Islet of Langerhans (tissue), 1 donor: ENCODE measurements at regions not wholly inside any gene's neighbourhood (a gene's known extent, or its start where the extent isn't known, plus 50 kb on each side); places are given as distances from the start of the nearest gene placed in this dataset.
"Not testable (repeated sequence)": the region's sequence is repeated elsewhere in the genome, so short reads cannot be mapped to it uniquely, and the experiment has no call there.

ENCODE experiments used
- FAIRE-seq: peaks from one replicate; lab custom pipeline; 2011; peaks lifted over from hg19 to GRCh38; lab: Jason Lieb, UNC

DNA sequence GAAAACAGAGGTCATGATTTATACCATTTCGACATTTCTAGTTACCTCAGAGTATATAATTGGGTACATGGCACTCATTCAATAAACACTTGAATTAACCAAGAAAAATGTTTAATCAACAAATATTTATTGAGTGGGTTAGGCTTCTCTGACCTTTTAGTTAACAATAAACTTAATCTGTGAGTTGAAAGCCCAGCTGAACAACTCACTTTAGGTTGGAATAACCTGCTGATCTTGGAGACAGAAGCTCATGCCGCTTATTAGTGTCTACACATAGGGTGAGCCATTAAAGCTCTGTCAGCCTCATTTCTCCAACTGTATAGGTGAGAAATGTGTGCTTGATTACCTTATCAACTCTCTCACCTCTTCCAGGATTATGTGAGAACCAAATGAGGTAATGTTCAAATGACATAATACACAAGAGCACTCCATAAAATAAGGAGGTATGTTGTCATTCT is 98.2 kb upstream of the DTNBP1 start:
- FAIRE-seq: no peak

DNA sequence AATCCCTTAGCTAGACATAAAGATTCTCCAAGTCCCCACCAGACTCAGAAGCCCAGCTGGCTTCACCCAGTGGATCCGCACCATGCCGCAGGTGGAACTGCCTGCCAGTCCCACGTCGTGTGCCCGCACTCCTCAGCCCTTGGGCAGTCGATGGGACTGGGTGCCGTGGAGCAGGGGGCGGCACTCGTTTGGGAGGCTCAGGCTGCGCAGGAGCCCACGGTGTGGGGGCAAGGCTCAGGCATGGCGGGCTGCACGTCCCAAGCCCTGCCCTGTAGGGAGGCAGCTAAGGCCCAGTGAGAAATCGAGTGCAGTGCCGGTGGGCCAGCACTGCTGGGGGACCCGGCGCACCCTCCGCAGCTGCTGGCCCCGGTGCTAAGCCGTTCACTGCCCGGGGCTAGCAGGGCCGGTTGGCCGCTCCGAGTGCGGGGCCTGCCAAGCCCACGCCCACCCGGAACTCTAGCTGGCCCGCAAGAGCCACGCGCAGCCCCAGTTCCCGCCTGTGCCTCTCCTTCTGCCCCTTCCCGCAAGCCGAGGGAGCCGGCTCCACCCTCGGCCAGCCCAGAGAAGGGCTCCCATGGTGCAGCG is 95.9 kb upstream of the DTNBP1 start:
- no peak for FAIRE-seq

DNA sequence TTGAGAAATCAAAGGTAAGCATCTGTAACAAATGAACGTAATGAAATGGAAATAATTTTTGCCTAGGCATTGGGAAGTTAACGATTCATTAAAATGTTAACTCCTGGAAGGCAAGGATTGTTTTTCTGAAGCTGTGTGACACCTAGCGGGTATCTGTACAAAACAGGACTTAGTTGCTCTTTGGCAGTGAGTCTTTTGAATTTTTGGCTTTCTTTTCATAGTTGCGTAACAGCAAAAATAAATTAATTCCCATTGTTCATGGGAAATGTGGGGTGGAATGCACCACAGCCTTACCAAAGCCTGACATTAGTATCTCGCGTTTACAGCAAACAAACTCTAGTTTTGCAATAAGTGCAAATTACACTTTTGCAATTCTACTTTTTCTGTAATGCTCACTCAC is 92.7 kb upstream of the DTNBP1 start:
- FAIRE-seq: peak; percentile 69

DNA sequence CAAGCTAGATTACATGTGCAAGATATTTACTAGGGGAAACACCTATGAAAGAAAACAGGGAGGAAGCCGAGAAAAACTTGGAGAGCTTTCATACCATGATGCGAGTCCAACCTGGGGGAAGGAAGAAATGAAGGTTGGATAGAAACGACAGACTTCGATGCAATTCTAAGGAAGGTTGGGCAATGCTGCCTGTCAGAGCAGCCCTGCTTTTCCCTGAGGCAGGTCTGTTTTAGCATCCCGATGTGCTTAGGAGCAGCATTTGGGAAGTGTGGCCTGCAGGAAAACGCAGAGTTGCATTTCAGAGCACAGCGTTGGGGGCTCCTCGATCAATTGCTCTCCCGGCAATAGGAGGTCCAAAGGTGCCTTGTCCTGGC is 91.9 kb upstream of the DTNBP1 start:
- FAIRE-seq: no peak

GRCh38 chr6:15754035-15754705 is 91.3 kb upstream of the DTNBP1 start:
- no peak for FAIRE-seq

DNA sequence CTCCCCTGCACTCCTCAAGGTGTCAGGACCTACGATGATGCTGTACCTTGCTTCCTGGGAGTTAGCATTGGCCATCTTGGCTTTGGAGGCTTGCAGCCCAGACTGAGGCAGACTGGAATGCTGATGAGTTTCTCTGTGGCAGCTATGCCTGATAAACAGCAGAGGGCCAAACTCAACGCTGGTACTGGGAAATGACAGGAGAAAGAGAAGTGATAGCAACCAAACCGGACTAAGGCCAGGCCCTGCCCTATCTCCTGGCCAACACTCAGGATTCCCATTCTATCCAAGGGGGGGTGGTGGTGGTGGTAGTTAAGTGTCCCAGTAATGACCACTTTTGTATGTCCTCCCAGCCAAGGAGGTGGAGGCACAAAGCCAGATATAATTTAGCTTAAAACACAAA is 90.0 kb upstream of the DTNBP1 start:
- FAIRE-seq: no peak

DNA sequence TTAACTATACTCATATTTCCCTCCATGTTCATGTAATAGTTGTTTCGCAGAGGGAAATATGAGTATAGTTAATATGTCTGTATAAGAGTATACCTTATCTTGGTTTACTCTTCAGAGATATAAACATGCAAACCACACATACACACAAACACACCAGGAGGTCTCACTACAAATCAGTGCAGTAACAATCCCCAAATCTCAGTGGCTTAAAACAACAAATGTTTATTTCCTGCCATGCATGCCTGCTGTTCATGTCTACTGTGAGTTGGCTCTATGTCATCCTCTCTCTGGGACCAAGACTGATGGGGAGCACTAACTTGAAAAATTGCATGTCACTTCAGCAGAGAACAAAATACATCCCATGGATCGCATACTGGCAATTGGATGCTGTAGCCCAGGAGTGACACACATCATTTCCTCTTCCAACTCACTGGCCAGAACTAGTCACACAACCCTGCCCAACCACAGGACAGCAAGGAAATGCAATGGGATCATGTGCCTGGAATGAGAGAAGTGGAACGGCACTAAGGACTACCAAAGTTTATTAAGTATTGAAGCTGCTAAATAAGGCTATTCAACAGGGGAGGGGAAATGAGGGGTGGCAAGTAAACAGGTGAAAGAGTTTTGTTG is 89.0 kb upstream of the DTNBP1 start:
- FAIRE-seq: no peak

- FAIRE-seq: no peak
Measured at GRCh38 chr6:15748341-15748740, 85.5 kb upstream of the DTNBP1 start.

DNA sequence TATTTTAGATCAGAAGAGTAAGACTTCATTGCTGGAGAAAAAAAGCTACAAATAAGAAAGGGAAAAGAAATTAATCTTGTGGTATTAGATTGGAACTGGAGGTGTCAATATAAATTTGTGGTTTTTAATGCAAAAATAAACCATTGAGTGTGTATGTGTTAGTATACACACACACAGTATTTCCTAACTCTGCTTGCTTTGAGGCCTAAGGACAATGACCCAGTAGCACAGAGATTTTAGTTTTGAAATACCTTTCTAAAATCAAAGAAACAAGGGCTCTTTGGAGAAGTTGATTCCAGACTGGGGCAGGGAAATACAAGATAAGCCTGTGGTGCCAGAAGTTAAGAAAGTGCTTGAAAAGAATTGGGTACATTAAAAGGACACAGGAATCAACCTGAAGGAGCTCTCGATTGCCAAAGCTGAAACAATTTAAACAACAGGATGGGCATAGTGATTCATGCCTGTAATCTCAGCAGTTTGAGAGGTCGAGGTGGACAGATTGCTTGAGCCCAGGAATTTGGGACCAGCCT is 84.6 kb upstream of the DTNBP1 start:
- FAIRE-seq: no peak

DNA sequence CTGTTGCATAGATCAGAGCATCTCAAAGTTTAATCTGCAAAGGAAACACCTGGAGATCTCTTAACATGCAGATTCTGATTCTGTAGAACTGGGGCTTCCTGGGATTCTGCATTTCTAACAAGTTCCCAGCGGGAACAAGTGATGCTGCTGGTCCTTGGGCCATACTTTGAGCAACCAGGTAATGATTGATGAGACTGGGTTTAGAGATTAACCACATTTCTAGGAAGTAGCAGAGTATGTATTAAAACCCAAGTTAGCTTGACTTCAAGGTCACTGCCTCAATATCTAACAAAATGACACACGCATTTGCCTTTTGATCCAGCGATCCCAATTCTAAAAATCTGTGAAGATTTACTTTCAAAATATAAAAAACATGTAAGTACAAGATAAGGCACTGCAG is 83.0 kb upstream of the DTNBP1 start:
- no peak for FAIRE-seq

- FAIRE-seq: no peak
Measured at GRCh38 chr6:15744818-15745402, 82.1 kb upstream of the DTNBP1 start.

DNA sequence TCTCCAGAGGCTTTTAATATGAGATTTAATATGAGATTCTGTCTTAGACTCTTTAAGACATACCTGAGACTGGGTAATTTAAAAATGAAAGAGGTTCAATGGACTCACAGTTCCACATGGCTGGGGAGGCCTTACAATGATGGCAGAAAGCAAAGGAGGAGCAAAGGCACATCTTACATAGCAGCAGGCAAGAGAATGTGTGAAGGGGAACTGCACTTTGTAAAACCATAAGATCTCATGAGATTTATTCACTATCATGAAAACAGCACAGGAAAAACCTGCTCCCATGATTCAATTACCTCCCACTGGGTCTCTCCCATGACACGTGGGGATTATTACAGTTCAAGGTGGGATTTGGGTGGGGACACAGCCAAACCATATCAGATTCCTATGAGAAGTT is 79.2 kb upstream of the DTNBP1 start:
- not testable (repeated sequence) for FAIRE-seq

GRCh38 chr6:15741405-15741804 is 78.6 kb upstream of the DTNBP1 start:
- no peak for FAIRE-seq

GRCh38 chr6:15739867-15740266 is 77.0 kb upstream of the DTNBP1 start:
- no peak for FAIRE-seq

- FAIRE-seq: no peak
Measured at GRCh38 chr6:15739353-15739752, 76.5 kb upstream of the DTNBP1 start.

DNA sequence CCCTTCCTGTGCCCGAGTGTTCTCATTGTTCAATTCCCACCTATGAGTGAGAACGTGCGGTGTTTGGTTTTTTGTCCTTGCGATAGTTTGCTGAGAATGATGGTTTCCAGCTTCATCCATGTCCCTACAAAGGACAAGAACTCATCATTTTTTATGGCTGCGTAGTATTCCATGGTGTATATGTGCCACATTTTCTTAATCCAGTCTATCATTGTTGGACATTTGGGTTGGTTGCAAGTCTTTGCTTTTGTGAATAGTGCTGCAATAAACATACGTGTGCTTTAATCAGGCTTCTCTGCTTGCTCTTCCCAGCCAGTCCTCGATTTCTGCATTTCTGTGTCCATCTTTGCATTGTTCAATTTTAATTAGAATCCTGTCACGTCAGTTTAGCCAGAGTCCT is 75.4 kb upstream of the DTNBP1 start:
- not testable (repeated sequence) for FAIRE-seq

GRCh38 chr6:15736297-15736696 is 73.5 kb upstream of the DTNBP1 start:
- no peak for FAIRE-seq

DNA sequence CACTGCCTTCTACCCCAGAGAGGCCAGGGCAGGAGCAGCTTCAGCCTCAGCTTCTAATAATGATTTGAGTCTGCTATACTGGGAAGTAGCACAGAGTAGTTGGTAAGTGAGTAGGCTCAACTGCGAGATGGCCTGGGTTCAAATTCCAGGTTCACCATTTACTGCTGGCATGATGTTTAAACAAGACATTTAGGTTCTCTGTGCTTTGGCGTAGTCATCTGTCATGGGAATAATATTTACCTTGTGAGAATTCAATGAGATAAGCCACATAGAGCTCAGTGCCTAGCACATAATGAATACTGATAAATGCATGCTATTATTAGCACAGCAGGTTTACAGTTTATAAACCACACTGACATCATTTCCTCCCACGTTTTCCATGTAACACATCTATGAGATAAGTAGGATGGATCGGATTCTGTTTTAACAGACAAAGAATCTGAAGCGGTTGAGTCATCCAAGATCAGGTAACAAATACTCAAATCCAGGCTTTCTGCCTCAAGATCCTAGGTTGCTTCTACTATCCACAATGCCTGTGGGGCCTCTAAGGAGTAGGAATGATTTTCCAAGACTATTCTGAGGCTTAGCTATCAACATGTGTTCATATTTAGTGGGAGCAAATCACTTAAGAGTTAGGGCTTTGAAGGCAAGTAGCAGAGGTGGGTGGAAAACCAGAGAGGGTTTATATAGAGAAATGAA is 72.9 kb upstream of the DTNBP1 start:
- FAIRE-seq: peak; percentile 98

DNA sequence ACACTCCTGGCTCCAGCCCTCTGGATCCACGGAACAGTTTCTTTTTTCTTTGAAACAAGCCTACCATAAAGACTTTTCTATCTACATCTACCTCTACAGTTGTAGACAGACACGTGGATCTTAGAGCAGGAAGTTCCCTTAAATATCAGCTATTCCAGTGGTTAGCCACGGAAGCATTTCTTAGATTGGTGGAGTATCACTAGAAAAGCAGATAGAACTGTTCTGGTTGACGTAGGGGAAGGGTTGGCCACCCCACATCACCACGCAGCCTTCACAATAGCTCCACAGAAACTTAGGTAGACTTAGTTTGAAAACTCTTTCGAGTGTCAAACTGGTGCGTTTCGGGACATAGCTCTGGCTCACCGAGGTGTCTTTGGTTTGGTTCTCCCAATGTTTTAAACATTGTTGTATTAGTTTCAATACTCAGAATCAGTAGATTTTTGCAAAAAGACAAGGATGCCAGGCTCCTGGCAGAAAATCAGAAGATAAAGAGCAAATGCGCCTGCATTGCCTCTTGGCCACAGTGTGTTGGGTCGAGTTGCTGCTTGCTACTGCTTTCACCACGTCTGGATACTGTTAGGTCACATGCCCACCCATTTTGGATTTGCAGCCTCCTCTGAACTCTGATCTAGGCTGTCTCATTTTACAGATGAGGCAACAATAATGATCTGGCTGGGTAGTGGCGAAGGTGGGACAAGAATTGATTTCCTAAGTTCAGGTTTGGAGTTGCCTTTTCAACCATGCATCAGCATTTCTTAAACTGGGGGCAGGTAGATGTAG is 71.5 kb upstream of the DTNBP1 start:
- no peak for FAIRE-seq

DNA sequence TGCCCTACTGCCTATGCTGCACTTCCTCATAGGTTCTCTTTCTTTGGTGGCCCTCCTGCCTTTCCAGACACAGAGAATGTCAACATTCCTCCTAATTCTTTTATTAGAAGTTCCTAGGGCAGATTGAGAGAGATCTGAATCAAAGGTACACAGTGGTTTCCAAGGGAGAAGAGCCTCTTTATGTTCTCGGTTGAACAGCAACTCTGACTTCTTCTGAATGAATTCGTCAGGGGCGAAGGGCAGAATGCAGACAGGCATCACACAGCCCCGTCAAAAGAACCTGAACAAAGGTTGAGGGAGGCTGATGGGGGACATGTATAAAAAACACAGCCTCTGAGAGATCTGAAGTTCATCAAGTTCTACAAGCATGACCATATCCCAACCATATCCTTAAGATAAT is 68.1 kb upstream of the DTNBP1 start:
- no peak for FAIRE-seq

DNA sequence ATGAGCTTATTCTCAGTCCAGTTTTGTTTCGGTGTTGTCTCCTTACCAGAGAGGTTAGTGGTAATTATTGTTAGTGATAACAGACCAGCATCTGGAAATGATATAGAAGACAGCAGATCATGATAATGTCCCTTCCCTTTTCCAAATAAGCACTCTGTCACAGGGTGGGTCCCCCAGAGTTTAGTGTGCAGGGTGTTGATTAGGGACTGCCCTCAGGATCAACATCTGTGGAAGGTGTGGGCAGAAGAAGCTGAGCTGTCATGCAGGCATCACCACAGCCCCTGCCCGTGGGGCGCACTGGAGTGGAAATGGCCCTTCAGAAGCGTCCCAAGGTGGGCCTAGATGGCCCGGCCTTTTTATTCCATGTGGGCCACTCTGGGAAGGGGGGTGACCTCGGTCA is 67.6 kb upstream of the DTNBP1 start:
- no peak for FAIRE-seq

DNA sequence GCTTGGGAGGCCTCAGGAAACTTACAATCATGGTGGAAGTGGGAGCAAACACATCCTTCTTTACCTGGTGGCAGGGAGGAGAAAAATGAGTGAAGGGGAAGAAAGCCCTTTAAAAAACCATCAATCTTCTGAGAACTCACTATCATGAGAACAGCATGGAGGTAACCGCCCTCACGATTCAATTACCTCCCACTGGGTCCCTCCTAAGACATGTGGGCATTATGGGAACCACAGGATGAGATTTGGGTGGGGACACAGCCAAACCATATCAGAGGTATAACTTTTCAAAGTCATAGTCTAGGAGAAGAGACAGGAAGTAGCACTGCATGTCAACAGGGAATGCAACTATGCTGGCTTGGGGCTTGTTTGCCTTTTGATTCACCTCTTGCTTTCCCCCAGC is 59.9 kb upstream of the DTNBP1 start:
- no peak for FAIRE-seq
